Endothelial cell (in vitro differentiated cells): ENCODE measurements at regions not wholly inside any gene's neighbourhood (a gene's known extent, or its start where the extent isn't known, plus 50 kb on each side); places are given as distances from the start of the nearest gene placed in this dataset.

ENCODE experiments used
- DNase-seq: peaks from one replicate; pipeline ENCODE4 v3.0.0; 2021; ENCODE audit warnings: low spot score
- H3K27ac Mint-ChIP-seq: one replicate; pipeline ENCODE4 v1.8.0; 2021; ENCODE audit warnings: mixed read lengths, inconsistent platforms; ENCODE audit not compliant: unreplicated experiment
- H3K27me3 Mint-ChIP-seq: one replicate; pipeline ENCODE4 v1.8.0; 2021; ENCODE audit warnings: mild to moderate bottlenecking, moderate library complexity, mixed read lengths, inconsistent platforms; ENCODE audit not compliant: unreplicated experiment
- H3K36me3 Mint-ChIP-seq: one replicate; pipeline ENCODE4 v1.8.0; 2021; ENCODE audit warnings: mild to moderate bottlenecking, low read depth, mixed read lengths, inconsistent platforms; ENCODE audit not compliant: unreplicated experiment
- H3K4me1 Mint-ChIP-seq: one replicate; pipeline ENCODE4 v1.8.0; 2021; ENCODE audit warnings: mild to moderate bottlenecking, mixed read lengths, inconsistent platforms; ENCODE audit not compliant: unreplicated experiment
- H3K4me3 Mint-ChIP-seq: one replicate; pipeline ENCODE4 v1.8.0; 2021; ENCODE audit warnings: mild to moderate bottlenecking, mixed read lengths, inconsistent platforms; ENCODE audit not compliant: unreplicated experiment
- H3K9me3 Mint-ChIP-seq: one replicate; pipeline ENCODE4 v1.8.0; 2021; ENCODE audit warnings: mixed read lengths, inconsistent platforms; ENCODE audit not compliant: unreplicated experiment
- TF ChIP-seq, protein P1 (sequence below): fragments of 200-600 bp; sonication (generic); IDR thresholded peaks from one replicate; pipeline ENCODE4 v1.5.0; 2021; ENCODE audit warnings: antibody characterized with exemption; ENCODE audit not compliant: unreplicated experiment

DNA sequence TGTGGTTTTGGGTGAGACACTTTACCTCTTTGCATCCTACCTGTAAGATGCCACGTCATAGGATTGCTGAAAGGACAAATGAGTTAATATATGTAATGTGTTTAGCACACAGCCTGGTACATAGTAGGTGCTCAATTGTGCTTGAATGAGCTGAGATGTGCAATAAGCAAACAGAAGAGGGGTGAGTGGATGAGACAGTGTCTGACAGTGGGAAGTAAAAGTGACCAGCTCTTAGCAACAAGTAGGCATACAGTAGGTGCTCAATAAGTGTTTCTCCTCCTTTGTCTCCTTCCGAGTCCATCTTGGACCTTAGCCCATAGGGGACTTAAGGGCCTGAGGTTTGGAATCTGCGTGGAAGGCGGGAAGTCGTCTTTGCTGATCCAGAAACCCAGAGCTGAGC, 104.7 kb downstream of the CEBPB start:
- H3K4me1 Mint-ChIP-seq = peaks cover 3% of the 10 kb centered on the region
- H3K27me3 Mint-ChIP-seq = peaks cover 7% of the 10 kb centered on the region
- H3K9me3 Mint-ChIP-seq = peaks cover 4% of the 10 kb centered on the region
- peaks cover 4% of the 10 kb centered on the region for H3K36me3 Mint-ChIP-seq
- DNase-seq = no peak
- TF ChIP-seq, protein P1, sequence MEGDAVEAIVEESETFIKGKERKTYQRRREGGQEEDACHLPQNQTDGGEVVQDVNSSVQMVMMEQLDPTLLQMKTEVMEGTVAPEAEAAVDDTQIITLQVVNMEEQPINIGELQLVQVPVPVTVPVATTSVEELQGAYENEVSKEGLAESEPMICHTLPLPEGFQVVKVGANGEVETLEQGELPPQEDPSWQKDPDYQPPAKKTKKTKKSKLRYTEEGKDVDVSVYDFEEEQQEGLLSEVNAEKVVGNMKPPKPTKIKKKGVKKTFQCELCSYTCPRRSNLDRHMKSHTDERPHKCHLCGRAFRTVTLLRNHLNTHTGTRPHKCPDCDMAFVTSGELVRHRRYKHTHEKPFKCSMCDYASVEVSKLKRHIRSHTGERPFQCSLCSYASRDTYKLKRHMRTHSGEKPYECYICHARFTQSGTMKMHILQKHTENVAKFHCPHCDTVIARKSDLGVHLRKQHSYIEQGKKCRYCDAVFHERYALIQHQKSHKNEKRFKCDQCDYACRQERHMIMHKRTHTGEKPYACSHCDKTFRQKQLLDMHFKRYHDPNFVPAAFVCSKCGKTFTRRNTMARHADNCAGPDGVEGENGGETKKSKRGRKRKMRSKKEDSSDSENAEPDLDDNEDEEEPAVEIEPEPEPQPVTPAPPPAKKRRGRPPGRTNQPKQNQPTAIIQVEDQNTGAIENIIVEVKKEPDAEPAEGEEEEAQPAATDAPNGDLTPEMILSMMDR = no peak
- H3K4me3 Mint-ChIP-seq = no peak overlapping the region
- no peak overlapping the region for H3K27ac Mint-ChIP-seq

DNA sequence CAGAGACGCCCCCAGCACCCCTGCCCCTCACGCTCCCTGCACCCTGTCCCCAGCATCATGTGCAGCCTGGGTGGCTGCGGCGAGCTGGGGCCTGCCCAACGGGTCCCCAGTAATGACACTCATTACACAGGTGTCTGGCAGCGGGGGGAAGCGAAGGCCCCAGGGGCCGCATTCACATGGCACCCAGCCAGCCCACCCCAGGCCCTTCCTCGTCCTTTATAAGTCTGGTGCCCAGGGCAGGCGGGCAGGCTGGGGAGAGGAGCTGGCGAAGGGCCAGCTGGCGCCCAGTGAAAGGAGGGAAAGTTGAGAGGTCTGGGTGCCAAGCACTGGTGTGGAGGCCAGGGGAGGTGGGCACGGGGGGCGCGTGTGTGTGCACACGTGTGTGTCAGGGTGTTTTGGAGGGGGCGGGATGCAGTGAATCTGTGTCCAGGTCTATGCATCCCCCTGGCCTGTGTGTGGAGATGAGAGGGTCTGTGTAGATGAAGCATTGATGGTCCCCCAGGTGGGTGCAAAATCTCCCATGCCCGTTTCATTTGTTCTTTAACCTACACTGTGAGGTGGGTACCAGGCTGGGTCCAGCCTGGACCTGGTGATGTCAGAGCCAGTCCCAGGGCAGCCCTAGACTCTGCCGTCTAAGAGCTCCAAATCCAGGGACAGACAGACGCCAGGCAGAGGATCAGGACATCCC, 105.3 kb downstream of the CEBPB start:
- peaks cover 4% of the 10 kb centered on the region for H3K36me3 Mint-ChIP-seq
- TF ChIP-seq, protein P1 = no peak
- H3K27me3 Mint-ChIP-seq = peaks cover 7% of the 10 kb centered on the region
- no peak overlapping the region for H3K4me3 Mint-ChIP-seq
- H3K4me1 Mint-ChIP-seq = peaks cover 3% of the 10 kb centered on the region
- peaks cover 4% of the 10 kb centered on the region for H3K9me3 Mint-ChIP-seq
- no peak for DNase-seq
- H3K27ac Mint-ChIP-seq = no peak overlapping the region

DNA sequence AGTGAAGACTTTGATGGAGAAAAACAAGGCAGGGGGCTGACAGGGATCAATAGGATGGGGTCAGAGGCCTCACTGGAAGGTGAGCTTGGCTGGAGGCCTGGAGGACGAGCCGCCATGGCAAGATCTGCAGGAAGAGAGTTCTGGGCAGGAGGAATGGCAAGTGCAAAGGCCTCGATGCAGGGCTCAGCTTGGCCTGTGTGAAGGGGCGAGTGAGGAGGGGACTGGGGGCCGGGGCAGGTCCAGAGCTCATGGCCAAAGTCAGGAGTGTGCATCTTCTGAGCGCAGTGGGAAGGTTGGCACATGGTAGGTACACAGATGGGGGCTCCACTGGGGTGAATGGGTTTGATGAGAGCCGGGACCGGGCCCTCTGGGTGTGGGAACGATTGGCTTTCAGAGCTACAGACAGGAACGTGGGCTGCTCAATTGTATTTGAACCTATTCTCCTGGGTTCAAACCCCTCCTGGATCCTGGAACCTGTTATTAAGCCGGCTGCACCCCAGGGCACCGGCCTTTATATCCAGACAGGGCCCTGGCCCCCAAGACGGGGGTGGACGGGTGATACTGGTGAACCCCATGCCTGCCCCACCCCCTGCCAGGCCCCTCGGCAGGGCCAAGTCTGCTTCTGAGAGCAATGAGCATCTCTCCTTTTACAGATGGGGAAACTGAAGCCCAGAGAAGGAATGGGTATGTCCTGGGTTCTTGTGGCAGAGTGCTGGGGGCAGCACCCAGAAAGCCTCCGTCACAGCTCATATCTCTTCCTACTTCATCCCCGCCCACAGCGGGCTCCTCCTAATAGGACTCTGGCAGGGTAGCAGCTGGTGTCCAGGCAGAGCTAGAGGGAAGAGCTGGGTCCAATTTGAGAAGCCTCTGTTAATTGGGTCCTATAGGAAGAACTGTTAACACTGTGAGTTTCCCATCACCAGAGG, 106.1 kb downstream of the CEBPB start:
- no peak overlapping the region for H3K27ac Mint-ChIP-seq
- TF ChIP-seq, protein P1 = no peak
- peaks cover 4% of the 10 kb centered on the region for H3K36me3 Mint-ChIP-seq
- H3K27me3 Mint-ChIP-seq = peaks cover 7% of the 10 kb centered on the region
- no peak overlapping the region for H3K4me3 Mint-ChIP-seq
- H3K4me1 Mint-ChIP-seq = peaks cover 3% of the 10 kb centered on the region
- H3K9me3 Mint-ChIP-seq = peaks cover 4% of the 10 kb centered on the region
- no peak for DNase-seq

DNA sequence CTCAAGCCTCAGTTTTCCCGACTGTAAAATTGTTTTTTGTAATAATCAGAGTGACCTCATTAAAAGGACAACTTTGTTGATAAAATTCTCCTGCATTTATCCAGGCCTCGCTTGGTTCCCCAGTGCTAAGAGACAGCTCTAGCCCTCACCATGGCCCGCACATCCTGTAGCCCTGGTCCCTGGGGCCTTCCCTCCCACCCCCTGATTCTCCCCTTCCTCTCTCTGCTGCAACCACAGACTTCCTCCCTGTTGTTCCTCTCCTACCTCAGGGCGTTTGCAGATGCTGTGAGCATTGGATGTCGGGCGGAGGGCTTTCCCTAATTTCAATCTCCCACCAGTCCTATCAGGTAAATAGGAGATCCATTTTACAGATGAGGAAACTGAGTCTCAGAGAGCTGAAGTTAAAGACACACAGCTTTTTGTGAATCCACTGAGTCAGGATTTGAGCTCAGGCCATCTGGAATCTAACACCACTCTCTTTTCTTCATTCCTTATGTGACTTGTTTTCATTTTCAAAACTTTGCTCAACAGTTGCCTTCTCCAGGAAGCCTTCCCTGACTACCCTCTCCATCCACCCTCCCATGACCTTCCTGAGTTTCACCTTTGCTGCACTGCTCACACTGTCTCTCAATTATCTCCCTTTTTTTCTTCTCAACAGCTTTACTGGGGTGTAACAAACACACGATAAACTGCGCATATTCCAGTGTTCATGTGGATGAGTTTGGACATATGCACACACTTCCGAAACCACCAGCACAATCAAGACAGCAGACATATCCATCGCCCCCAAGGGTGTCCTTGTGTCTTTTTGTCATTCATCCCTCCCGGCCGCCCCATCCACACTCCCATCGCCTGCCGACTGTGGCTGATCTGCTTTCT, 107.1 kb downstream of the CEBPB start:
- Mint-ChIP-seq H3K4me1 (peaks cover 7% of the 10 kb centered on the region), H3K27me3 (peaks cover 7% of the 10 kb centered on the region), H3K36me3 (peaks cover 4% of the 10 kb centered on the region), H3K9me3 (peaks cover 4% of the 10 kb centered on the region), H3K27ac (peak overlapping the region; percentile 1), H3K4me3 (no peak overlapping the region)
- TF ChIP-seq, protein P1 = no peak
- DNase-seq = no peak
